SIG-M5 treated with dmso at 0.1 percent for 504 hours (cell line): ENCODE measurements at regions not wholly inside any gene's neighbourhood (a gene's known extent, or its start where the extent isn't known, plus 50 kb on each side); places are given as distances from the start of the nearest gene placed in this dataset.
"Not testable (repeated sequence)": the region's sequence is repeated elsewhere in the genome, so short reads cannot be mapped to it uniquely, and the experiment has no call there.

ENCODE experiments used
- DNase-seq: peaks from one replicate; lab custom pipeline; 2025; ENCODE audit not compliant: unreplicated experiment; lab: John Stamatoyannopoulos, UW

DNA sequence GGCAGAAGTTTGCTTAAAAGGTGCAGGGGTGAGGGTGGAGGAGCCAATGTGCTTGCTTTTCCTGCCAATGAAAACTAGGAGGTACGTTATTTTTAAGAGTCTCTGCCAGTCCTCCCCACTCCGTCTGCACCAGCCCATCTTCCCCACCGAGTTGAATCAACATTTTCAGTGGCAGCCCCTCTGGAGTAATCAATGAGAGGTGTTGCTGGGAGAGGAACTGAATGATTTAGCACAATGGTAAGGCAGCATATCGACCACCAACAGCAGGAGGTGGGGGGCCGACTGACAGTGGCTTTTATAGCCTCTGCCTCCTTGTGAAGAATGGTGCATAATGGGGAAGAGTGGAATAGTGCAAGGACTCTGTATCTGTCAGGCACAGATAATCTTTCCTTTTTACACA, 1465.0 kb upstream of the GOT2 start:
- DNase-seq: no peak

DNA sequence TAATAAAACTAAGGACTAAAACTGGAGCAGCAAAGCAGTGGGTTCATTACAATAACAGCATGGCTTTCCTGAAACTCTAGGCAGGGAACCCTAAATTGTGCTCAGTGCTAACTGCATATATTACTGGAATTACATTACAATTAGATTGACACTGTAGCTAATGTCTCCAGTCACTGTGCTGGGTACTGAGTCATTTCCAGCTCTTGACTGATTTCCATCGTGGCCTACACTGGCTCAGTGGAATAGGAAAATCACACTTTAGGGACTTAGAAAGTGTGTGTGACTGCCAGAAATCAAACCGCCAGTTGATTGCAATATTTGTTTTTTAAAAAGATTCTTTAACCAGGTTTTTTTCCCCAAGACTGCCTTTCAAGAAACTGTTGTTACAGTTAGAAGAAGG, 1447.4 kb upstream of the GOT2 start:
- no peak for DNase-seq

DNA sequence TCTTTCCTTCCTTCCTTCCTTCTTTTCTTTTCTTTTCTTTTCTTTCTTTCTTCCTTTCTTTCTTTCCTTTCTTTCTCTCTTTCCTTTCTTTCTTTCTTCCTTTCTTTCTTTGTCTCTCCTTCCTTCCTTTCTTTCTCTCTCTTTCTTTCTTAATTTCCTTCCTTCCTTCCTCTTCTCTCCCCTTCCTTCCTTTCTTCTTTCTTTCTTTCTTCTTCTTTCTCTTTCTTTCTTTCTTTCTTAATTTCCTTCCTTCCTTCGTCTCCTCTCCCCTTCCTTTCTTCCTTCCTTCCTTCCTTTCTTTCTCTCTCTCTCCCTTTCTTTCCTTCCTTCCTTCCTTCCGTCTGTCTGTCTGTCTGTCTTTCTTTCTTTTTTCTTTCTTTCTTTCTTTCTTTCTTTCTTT, 1446.5 kb upstream of the GOT2 start:
- DNase-seq: no peak

DNA sequence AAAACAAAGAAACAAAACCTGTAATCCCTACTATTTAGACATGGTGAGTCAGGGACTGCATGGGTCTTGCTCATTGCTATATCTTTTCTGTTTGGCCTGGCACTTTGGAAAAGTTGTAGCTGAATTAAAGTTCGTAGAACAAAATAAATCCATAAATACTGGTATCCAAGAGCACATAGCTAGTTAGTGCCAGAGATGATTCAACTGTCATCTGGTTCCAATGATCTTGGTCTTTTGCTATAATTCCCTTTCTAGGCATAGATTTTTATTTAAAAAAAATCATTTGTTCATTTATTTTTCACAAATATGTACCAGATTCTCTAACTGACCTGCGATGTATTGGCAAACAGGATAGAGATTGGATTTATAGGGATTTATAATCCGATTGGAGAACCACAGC, 1436.1 kb upstream of the GOT2 start:
- DNase-seq: no peak

DNA sequence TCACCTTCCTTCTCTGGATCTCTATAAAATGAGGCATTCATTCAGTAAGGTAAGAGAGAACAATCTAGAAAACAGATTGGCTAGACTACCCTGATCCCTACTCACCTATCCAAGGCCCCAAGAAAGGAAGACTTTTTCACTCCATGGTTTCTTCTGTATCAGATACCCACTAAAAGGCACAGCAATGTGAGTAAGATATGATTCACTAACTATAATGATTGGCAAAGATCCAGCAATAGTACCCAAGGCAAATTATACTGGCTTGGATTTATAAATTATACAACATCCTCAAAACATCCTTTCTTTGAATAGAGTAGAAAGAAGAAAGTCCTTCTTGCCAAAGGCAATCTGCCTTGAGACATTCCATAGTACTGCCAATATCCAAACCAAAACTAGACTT, 1432.0 kb upstream of the GOT2 start:
- no peak for DNase-seq

DNA sequence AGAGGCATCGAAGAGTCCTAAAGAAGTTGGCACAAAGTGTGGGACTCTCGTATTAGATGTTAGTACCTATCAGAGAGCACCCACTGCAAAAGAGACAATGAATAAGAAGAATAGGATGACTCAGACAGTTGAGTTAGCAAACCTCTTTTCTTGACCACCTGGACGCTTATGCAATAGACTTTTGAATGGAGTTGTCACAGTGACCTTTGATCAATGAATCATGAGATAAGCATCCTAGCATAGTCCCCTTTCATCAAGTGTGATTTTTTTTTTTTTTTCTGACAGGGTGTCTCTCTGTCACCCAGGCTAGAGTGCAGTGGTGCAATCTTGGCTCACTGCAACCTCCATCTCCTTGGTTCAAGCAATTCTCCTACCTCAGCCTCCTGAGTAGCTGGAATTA, 1417.9 kb upstream of the GOT2 start:
- no peak for DNase-seq

DNA sequence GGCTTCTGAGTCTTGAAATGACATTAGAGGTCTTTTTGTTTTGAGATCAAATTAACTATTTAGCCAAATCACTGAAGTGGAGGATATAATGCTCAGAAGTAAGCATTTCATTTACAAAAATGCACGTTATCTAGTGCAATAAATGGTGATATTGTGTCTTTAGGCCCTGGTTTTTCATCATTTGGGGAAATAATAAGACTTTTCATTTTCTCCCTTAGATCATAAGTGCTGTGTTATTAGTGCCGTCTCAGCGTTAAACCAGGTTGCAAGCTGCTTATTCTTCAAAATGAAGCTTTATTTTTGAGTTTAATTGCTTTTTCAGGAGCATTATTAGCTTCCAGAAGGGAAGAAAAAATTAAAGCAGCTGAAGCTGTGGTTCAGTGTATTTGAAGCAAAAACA, 1416.8 kb upstream of the GOT2 start:
- DNase-seq: no peak

DNA sequence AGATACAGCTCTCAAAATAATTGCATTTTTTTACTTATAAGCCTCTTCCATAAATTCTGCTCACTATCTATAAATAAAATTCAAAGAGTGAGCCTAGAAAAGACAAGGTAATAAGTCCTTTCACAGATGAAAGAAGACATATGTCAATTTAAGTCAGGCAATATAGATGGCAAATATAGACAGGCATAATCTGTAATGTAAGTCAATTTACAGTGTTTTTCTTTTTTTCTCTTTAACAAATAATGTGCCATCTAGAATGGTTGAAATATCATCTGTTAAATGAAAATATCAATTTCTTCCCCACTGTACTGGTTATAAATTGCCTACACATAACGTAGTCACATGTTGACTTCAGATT, 1409.2 kb upstream of the GOT2 start:
- no peak for DNase-seq

DNA sequence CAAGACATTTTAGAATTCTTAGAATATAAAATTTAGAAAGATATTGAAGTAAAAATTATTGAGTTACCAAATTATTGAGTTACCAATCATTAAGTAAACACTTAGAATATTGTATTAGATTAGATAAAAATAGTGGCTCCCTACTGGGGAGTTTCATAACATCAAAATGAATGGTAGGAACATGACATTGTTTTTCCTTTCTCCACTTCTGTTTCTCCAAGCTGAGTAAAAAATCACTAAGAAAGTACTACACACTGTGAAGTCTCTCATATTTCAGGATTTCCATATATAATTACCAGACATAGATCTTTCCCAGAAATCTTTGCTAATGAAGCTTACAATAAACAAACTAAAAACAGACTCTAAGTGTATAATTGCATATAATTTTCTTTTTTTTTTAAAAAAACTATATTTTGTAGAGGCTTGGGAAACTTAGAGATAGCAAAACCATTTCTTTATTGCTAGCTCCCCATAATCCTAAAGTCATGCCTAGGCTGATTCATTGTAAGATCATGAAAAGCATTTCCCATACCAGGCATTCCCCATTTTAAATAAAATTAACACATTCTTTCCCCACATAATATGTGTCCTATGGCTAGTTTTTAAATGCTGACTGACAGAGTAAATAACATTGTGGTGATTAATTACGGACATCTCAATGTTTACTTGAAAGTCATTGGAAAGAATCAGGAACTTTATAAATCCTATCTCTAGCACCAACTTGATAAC, 1408.7 kb upstream of the GOT2 start:
- no peak for DNase-seq

DNA sequence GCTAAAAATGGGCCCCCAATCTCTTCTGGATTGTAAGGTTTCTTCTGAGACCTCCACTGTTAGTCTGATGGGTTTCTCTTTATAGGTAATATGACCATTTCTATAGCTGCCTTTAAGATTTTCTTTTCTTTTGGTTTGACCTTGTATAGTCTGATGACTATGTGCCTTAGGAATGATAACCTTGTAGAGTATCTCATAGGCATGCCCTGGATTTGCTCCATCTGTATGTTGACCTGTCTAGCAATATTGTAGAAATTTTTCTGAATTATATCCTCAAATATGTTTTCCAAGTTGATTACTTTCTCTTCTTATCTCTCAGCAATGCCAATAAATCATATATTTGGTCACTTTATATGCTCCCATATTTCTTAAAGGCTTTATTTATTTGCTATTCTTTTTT, 1403.8 kb upstream of the GOT2 start:
- no peak for DNase-seq

DNA sequence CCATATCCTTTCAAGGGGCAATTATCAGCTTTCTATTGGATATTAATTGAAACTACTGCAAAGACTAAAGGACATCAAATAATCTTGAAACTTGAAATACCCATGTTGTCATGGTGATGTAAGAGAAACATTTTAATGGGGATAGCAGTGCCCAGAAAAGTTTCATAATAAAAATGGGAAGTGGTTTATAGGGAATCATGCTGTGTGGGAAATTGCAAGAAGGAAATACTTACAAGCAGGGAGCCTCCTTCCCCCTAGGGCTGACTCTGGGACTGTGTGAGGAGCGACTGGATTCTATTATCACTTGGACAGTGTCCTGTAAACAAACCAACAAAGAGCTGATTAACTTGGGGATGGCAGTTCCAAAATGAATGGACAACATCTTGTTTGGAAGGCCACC, 1393.1 kb upstream of the GOT2 start:
- no peak for DNase-seq

DNA sequence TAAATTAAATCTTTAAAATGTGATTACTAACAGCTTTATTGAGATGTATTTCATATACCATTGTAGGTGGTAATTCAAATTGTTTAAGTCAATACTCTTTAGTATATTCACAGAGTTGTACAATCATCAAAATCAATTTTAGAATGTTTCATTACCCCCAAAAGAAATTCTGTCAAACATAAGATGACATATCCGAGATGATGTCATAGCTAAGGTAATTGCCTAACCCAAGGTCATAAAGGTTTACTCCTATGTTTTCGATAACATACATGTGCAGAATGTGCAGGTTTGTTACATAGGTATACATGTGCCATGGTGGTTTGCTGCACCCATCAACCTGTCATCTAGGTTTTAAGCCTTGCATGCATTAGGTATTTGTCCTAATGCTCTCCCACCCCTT, 1392.0 kb upstream of the GOT2 start:
- not testable (repeated sequence) for DNase-seq

DNA sequence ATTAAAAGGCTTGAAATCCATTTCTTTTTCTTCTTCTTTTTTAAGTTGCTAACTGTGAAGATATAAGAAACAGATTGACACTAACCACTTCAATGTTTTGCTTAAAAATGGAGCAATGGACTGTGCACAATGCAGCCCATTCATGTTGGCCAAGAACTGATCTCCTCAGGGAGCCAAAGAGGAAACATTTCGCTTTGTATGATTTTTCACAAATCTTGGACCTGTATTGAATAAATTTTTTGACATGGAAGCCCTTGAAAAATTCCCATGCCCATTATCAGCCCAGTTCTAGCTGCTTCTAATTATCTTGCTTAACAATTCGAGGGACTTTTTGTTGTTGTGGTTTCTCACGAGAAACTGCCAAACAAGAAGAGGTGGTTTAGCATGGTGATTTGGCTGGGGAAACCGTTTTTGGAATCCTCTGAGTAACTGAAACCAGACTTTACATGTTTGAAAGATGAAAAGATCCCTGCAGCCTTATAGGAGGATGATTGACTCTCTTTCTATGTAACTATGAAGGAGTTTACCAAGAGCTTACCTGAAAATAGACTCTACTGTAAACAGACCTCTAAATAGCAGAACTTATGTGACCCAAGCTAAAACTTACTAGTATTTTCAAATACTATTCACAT, 1389.4 kb upstream of the GOT2 start:
- DNase-seq: no peak

DNA sequence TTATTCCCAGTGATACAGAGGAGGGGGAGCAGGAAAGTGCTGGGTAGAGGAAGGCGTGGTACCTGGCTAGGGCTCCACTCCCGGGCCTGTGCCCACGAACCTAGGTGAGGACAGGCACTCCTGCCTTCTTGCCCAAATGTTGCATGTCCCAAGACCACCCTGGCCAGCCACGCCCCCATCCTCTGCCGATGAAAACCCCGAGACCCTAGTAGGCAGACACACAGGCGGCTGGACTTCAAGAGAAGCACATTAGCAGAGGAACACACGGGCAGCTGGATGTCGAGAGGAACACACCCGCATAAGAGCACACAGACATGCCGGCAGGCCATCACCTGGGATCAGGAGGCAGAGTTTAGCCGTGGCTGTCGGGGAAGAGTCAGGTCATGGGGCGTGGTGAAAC, 1386.5 kb upstream of the GOT2 start:
- DNase-seq: no peak

DNA sequence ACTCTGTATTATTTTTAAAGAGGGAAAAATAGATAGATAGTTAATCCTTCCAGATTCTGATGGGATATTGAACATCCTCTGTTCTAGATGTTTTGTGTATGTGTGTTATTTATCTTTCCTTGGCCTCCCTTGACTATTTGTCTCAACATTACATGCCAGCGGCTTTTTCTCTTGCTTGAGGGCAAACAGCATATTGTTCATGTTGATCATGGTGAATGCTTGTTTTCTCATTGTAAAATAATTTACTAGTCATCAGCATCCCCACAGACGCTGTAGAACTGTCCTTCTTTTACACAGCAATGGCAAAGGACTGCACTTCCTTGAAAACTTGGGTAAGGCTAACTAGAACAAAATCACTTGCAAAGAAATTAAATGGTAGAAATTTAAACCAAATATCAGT, 1376.4 kb upstream of the GOT2 start:
- no peak for DNase-seq

DNA sequence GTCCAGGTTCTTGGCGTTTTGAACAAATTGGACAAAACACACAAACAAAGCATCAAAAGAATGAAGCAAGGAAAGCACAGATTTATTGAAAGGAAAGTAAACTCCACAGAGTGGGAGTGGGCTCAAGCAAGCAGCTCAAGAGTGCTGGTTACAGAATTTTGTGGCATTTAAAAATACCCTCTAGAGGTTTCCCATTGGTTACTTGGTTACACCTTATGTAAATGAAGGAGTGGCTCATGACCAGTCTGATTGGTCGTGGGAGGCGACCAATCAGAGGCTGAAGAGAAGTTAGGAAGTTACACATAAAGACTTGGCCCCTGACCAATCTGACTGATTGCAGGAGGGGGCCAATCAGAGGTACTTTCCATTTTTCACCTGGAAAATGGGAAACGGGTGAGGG, 1373.8 kb upstream of the GOT2 start:
- DNase-seq: no peak

DNA sequence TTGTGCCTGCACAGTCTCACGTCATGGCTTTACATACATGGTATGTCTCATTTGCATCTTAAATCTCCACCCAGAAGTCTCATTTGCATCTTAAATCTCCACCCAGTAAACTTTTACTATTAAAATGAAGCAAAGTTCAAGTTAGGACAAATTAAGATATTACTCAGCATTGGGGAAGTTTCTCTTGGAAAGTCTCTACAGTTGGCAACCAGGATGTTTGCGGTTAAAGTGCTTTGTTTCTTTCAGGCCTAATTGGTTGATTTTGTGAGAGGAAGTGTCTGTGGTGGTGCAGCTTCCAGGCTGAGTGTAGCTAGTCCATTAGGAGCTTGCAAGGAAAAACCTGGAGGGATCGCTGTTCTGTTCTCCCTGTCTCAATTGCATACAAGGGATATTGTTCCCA, 1373.3 kb upstream of the GOT2 start:
- no peak for DNase-seq

DNA sequence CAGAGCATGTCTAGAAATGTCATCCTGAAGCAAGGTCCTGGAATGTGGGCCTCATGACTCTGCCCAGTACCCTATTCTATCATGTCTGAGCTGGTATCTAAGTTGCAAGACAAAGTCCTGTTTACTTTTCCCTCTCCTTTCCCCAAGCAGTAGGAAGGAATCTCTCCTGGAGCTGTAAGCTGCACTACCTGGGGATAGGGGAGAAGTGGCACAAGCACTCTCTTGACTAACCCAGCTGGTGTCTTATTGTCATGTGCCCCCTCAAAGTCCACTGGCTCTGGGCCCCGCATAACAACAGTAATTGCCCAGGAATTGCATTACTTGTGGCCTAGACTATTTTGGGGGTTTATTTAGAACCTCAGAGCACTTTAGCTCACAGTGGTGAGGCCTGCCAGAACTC, 1366.3 kb upstream of the GOT2 start:
- no peak for DNase-seq

DNA sequence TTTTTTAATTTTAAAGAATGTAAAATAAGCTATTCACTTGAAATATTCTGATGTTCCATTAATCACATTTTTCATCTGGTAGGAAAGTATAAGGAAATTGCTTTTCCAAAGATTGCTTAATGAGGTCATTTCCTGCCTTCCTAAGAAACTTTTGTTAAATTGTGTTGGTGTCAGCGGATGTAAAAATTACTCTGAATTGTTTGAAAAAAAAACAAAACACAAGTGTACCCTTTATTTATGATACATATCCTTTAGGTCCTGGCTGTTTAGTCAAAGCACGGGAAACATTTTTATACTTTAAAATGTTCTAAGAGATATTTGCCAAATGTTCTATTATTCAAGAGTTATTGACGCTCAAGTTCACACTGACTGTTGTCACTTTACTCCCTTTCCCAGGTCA, 1357.4 kb upstream of the GOT2 start:
- no peak for DNase-seq

DNA sequence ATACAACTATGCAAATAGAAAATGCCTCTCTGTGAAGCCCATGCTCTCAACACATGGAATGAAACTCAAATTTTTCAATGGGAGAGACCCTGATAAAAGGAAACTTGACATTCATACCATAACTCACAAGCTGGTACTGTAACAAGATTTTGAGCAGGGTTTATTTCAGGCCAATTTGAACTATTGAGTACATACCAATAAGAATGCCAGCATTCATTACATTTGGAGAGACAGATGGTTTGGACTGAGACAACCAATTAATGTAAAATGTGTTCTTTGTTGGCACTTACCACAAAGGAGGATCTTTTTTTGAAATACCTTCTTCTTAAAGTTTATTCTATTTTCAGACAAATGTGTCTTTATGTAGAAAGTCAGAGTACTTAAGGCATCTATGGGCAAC, 1357.0 kb upstream of the GOT2 start:
- DNase-seq: no peak

DNA sequence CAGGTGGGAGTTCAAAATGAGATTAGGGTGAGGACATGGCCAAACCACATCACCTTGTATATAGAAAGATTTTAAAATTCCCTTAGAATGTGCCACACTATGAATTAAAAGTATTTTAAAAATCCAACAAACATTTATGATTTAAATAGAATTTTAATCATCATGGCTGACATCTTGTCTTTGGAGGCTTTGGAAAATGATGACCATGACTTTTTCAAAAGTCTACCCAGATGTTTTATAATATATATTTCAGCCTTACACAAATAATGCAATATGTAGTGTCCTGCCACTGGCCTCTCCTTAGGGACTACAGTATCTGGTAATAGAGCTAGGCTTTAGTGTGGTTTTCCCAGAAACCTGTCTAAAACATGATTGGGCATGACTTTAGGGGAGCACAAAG, 1353.4 kb upstream of the GOT2 start:
- no peak for DNase-seq

DNA sequence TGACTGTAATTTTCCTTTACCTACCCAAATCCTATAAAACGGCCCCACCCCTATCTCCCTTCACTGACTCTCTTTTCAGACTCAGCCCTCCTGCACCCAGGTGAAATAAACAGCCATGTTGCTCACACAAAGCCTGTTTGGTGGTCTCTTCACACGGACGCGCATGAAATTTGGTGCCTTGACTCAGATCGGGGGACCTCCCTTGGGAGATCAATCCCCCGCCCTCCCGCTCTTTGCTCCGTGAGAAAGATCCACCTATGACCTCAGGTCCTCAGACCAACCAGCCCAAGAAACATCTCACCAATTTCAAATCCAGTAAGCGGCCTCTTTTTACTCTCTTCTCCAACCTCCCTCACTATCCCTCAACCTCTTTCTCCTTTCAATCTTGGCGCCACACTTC, 1344.7 kb upstream of the GOT2 start:
- DNase-seq: not testable (repeated sequence)

DNA sequence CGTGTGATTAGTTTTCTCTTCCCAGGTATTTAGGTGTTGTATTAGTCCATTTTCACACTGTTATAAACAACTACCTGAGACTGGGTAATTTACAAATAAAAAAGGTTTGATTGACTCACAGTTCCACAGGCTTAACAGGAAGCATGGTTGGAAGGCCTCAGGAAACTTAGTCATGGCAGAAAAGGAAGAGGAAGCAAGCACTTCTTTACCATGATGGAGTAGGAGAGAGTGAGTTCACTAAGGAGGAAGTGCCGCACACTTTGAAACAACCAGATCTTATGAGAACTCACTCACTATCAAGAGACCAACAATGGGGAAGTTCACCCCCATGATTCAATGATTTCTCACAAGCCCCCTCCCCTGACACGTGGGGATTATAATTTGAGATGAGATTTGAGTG, 1343.7 kb upstream of the GOT2 start:
- no peak for DNase-seq
